Endothelial cell of umbilical vein (primary cell): ENCODE measurements at regions not wholly inside any gene's neighbourhood (a gene's known extent, or its start where the extent isn't known, plus 50 kb on each side); places are given as distances from the start of the nearest gene placed in this dataset.

Experiments used
- BruUV-seq: library from RNA; stranded (reverse); fragments of 400-500 nt; replicated peaks from 2 replicates; lab custom pipeline; 2021; lab: Mats Ljungman, UMichigan
- CTCF ChIA-PET: fragments of 300-600, 350-600 bp; sonication (Branson Sonifier 250); formaldehyde crosslinking; loops from one replicate; lab custom pipeline; 2021; ENCODE audit warnings: antibody characterized with exemption, inconsistent platforms; lab: Charles Lee
- POLR2A ChIA-PET: fragments of 300-600, 350-600 bp; sonication (Branson Sonifier 250); formaldehyde crosslinking; loops from one replicate; lab custom pipeline; 2021; ENCODE audit warnings: antibody characterized with exemption, inconsistent platforms; lab: Charles Lee
- DNase-seq: peaks from one replicate; pipeline ENCODE4 v3.0.0-alpha.2; 2011; ENCODE audit warnings: low read depth, low spot score
- FAIRE-seq: peaks from 2 replicates; lab custom pipeline; 2011; peaks lifted over from hg19 to GRCh38; lab: Jason Lieb, UNC
- H2AFZ ChIP-seq: 2 replicates; pipeline ENCODE4 v1.6.0; 2012; ENCODE audit warnings: low read depth, low read length, control low read depth, inconsistent platforms
- H3K27ac ChIP-seq: 2 replicates; pipeline ENCODE4 v1.5.1; 2011; ENCODE audit warnings: low read depth, mild to moderate bottlenecking, control low read depth, low read length, moderate library complexity; ENCODE audit not compliant: insufficient read depth
- H3K27me3 ChIP-seq, 2 experiments: 2 replicates each; pipeline versions ENCODE4 v1.6.0 to v1.6.1; 2011; ENCODE audit warnings: low read length in 2 of 2, mixed read lengths in 1 of 2; ENCODE audit not compliant: control insufficient read depth in 2 of 2, insufficient read depth in 2 of 2
- H3K36me3 ChIP-seq, 2 experiments: 2 replicates in 1 of 2; 3 replicates in 1 of 2; pipeline ENCODE4 v1.5.1; 2011; ENCODE audit warnings: low read length in 2 of 2, mild to moderate bottlenecking in 1 of 2, moderate library complexity in 1 of 2; ENCODE audit not compliant: control insufficient read depth in 2 of 2, insufficient read depth in 2 of 2; ENCODE audit errors: extremely low read depth in 1 of 2
- H3K4me1 ChIP-seq: 3 replicates; pipeline ENCODE4 v1.5.1; 2011; ENCODE audit warnings: mild to moderate bottlenecking, low read length; ENCODE audit not compliant: control insufficient read depth, insufficient read depth; ENCODE audit errors: extremely low read depth
- H3K4me2 ChIP-seq: 2 replicates; pipeline ENCODE4 v1.6.1; 2011; ENCODE audit warnings: low read length, control low read depth, mixed read lengths; ENCODE audit not compliant: insufficient read depth
- H3K4me3 ChIP-seq, 3 experiments: fragments of 200-600 bp in 1 of 3; sonication (generic), shearing (Covaris generic) in 1 of 3; replicated peaks in 1 of 3; 2 replicates each; pipeline ENCODE4 v1.5.1; 2011 to 2016; ENCODE audit warnings: control low read depth in 3 of 3, low read length in 3 of 3, mild to moderate bottlenecking in 2 of 3, inconsistent platforms in 1 of 3, low read depth in 1 of 3, moderate library complexity in 1 of 3; ENCODE audit not compliant: insufficient read depth in 1 of 3
- H3K79me2 ChIP-seq: 2 replicates; pipeline ENCODE4 v1.6.0; 2012; ENCODE audit warnings: low read length, inconsistent platforms; ENCODE audit not compliant: control insufficient read depth, insufficient read depth
- H3K9ac ChIP-seq: replicated peaks from 2 replicates; pipeline ENCODE3; 2011; ENCODE audit warnings: low read length, control low read depth; ENCODE audit not compliant: insufficient read depth; ENCODE audit errors: extremely low read depth
- H3K9me1 ChIP-seq: replicated peaks from 3 replicates; pipeline ENCODE4 v1.6.0; 2011; ENCODE audit warnings: mild to moderate bottlenecking, low read length; ENCODE audit not compliant: control insufficient read depth, insufficient read depth; ENCODE audit errors: extremely low read depth
- H3K9me3 ChIP-seq: replicated peaks from 2 replicates; pipeline ENCODE4 v1.5.1; 2012; ENCODE audit warnings: low read length, inconsistent platforms; ENCODE audit not compliant: control insufficient read depth, insufficient read depth
- H4K20me1 ChIP-seq: replicated peaks from 2 replicates; pipeline ENCODE3; 2011; ENCODE audit warnings: mild to moderate bottlenecking, low read length; ENCODE audit not compliant: control insufficient read depth, insufficient read depth; ENCODE audit errors: extremely low read depth
- GATA2 ChIP-seq: IDR thresholded peaks from 2 replicates; pipeline ENCODE4 v1.7.0; 2011; ENCODE audit warnings: low read depth, mild to moderate bottlenecking, moderate library complexity, mixed read lengths, low read length; ENCODE audit not compliant: insufficient read length, insufficient read depth
- JUN ChIP-seq: IDR thresholded peaks from 2 replicates; pipeline ENCODE4 v1.6.1; 2011; ENCODE audit warnings: borderline replicate concordance, low read depth; ENCODE audit not compliant: insufficient read length, insufficient read depth
- MAX ChIP-seq: IDR thresholded peaks from 2 replicates; pipeline ENCODE4 v1.6.1; 2011; ENCODE audit not compliant: insufficient read depth, insufficient read length
- MYC ChIP-seq: IDR thresholded peaks from one replicate; pipeline ENCODE4 v1.6.1; 2011; ENCODE audit warnings: mild to moderate bottlenecking, low read depth, low read length
- POLR2A ChIP-seq: IDR thresholded peaks from 2 replicates; pipeline ENCODE4 v1.6.1; 2012; ENCODE audit warnings: low read depth, mild to moderate bottlenecking, control low read depth, low read length
- POLR2AphosphoS5 ChIP-seq: IDR thresholded peaks from 2 replicates; pipeline ENCODE4 v1.6.1; 2012; ENCODE audit warnings: low read depth, mild to moderate bottlenecking, control low read depth, low read length, moderate library complexity; ENCODE audit not compliant: insufficient read depth
- dilution Hi-C: fragments of 300-500 bp; cut with MboI; formaldehyde crosslinking; loops from one replicate; pipeline ENCODE4 v1.15.0; 2019; ENCODE audit warnings: low sequenced_read_pairs; ENCODE audit not compliant: extremely low pct_ligation_motif_present
- intact Hi-C: fragments of 100-400 bp; cut with micrococcal nuclease; formaldehyde crosslinking; loops from one replicate; pipeline ENCODE4 v1.10.0; 2022
- TF ChIP-seq, protein P1 (sequence below), 2 donors: IDR thresholded peaks; 1 replicate in 1 of 2; 2 replicates in 1 of 2; pipeline ENCODE4 v1.5.1; 2011; ENCODE audit warnings: low read length in 2 of 2, mild to moderate bottlenecking in 2 of 2, moderate library complexity in 2 of 2, control low read depth in 1 of 2, inconsistent platforms in 1 of 2, low read depth in 1 of 2; ENCODE audit not compliant: insufficient read depth in 1 of 2; ENCODE audit errors: extremely low read depth in 1 of 2

DNA sequence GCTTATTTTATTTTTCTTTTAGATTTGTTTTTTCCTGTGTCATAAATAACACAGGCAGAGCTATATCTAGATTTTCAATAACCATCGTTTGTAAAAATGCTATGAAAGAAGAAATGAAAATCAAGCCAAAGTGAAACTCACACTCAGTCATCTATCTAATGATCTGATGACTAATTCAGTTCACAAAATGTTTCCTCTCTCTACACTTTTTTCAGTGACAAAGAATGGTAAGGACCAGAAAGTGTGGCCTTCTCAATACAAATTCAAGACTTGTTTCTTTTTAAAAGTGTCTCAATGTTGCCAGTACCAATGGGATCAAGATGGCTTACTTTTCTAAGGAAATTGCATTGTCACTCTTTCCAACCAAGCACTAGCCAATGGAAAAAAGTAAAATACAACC, 282.8 kb upstream of the PKN2 start:
- no peaks in the 10 kb centered on the region for H3K9me3 ChIP-seq
- ChIA-PET CTCF (no interaction called here), POLR2A (no interaction called here)
- no TSS peak for BruUV-seq
- no peak overlapping the region for H3K27ac ChIP-seq
- no peak overlapping the region for H3K4me2 ChIP-seq
- H3K4me3 ChIP-seq = no peak overlapping the region
- intact Hi-C loops (no loop called here), dilution Hi-C loops (no loop called here)
- H3K9ac ChIP-seq = no peak overlapping the region
- H2AFZ ChIP-seq = no peak overlapping the region
- no peaks in the 10 kb centered on the region for H3K36me3 ChIP-seq
- H3K4me1 ChIP-seq = no peaks in the 10 kb centered on the region
- DNase-seq (no peak), FAIRE-seq (no peak)
- H3K27me3 ChIP-seq = no peaks in the 10 kb centered on the region
- no peaks in the 10 kb centered on the region for H4K20me1 ChIP-seq
- TF ChIP-seq MAX = no peak
- TF ChIP-seq POLR2A = no peak
- TF ChIP-seq, protein P1, sequence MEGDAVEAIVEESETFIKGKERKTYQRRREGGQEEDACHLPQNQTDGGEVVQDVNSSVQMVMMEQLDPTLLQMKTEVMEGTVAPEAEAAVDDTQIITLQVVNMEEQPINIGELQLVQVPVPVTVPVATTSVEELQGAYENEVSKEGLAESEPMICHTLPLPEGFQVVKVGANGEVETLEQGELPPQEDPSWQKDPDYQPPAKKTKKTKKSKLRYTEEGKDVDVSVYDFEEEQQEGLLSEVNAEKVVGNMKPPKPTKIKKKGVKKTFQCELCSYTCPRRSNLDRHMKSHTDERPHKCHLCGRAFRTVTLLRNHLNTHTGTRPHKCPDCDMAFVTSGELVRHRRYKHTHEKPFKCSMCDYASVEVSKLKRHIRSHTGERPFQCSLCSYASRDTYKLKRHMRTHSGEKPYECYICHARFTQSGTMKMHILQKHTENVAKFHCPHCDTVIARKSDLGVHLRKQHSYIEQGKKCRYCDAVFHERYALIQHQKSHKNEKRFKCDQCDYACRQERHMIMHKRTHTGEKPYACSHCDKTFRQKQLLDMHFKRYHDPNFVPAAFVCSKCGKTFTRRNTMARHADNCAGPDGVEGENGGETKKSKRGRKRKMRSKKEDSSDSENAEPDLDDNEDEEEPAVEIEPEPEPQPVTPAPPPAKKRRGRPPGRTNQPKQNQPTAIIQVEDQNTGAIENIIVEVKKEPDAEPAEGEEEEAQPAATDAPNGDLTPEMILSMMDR (IDR thresholded peaks at IDR 0.05; ENCODE audit: extremely low read depth in 1 of 2, insufficient read depth in 1 of 2, low read depth in 1 of 2, low read length in 2 of 2) = no peak
- no peak for TF ChIP-seq JUN
- TF ChIP-seq POLR2AphosphoS5 = no peak
- TF ChIP-seq GATA2 = no peak
- TF ChIP-seq MYC = no peak
- H3K9me1 ChIP-seq = no peaks in the 10 kb centered on the region
- H3K79me2 ChIP-seq = no peaks in the 10 kb centered on the region
